Psoas muscle (tissue), 7 donors: ENCODE measurements at regions not wholly inside any gene's neighbourhood (a gene's known extent, or its start where the extent isn't known, plus 50 kb on each side); places are given as distances from the start of the nearest gene placed in this dataset.

Source experiments
- ATAC-seq, 4 donors: fragments of 200-7000 bp; cut with Tn5 transposase; one replicate each; pipeline ENCODE4 v1.9.1; 2020; ENCODE audit warnings: moderate library complexity in 3 of 4, mild to moderate bottlenecking in 2 of 4
- DNase-seq, 2 donors: peaks; one replicate each; pipeline ENCODE4 v3.0.0-alpha.2; 2020
- H3K27ac ChIP-seq: fragments of 200-600 bp; one replicate; pipeline ENCODE4 v1.8.0; 2022
- H3K27me3 ChIP-seq, 3 donors: fragments of 200-600 bp in 1 of 3; one replicate each; pipeline versions ENCODE4 v1.6.1 to v1.8.0; 2013 to 2022; ENCODE audit warnings: low read length in 2 of 3, mild to moderate bottlenecking in 2 of 3, moderate library complexity in 1 of 3; ENCODE audit not compliant: insufficient read depth in 3 of 3
- H3K36me3 ChIP-seq, 2 donors: fragments of 200-600 bp in 1 of 2; one replicate each; pipeline versions ENCODE4 v1.6.1 to v1.8.0; 2013 to 2022; ENCODE audit warnings: low read depth in 1 of 2, mild to moderate bottlenecking in 1 of 2, moderate library complexity in 1 of 2; ENCODE audit not compliant: insufficient read depth in 1 of 2
- H3K4me1 ChIP-seq: fragments of 200-600 bp; one replicate; pipeline ENCODE4 v1.8.0; 2022
- H3K4me3 ChIP-seq: fragments of 200-600 bp; one replicate; pipeline ENCODE4 v1.8.0; 2022; ENCODE audit warnings: mild to moderate bottlenecking
- H3K9me3 ChIP-seq: fragments of 200-600 bp; one replicate; pipeline ENCODE4 v1.8.0; 2022
- WGBS, 3 donors: extraction: QIAGEN DNeasy Blood & Tissue Kit; methylation state at CpG; one replicate each; pipeline versions ENCODE4 v1.1.6 to v1.1.7; 2013; 5-methylcytosine and 5-hydroxymethylcytosine counted together
- intact Hi-C, 2 donors: fragments of 100-400 bp; cut with DNase I; formaldehyde crosslinking; loops; one replicate each; pipeline versions ENCODE4 v1.11.0 to v1.14.2; 2022
- TF ChIP-seq, protein P1 (sequence below): fragments of 200-600 bp; IDR thresholded peaks from one replicate; pipeline ENCODE4 v1.8.0; 2022; ENCODE audit warnings: antibody characterized with exemption
- donor health status: healthy with polysubstance abuse.
- donor health status: DM: no; HTN: no; CAD: no; lungs with moderate emphysema.
- donor health status: Bipolar disorder and iron deficiency.
- donor health status: healthy.
- donor health status: DM: yes; HTN: yes; CAD: no.
- donor health status: DM: no; HTN: no; CAD: no.
- donor health status: DM: yes; HTN: yes; CAD: no.

- no peaks in the 10 kb centered on the region for H3K4me1 ChIP-seq
- TF ChIP-seq, protein P1, sequence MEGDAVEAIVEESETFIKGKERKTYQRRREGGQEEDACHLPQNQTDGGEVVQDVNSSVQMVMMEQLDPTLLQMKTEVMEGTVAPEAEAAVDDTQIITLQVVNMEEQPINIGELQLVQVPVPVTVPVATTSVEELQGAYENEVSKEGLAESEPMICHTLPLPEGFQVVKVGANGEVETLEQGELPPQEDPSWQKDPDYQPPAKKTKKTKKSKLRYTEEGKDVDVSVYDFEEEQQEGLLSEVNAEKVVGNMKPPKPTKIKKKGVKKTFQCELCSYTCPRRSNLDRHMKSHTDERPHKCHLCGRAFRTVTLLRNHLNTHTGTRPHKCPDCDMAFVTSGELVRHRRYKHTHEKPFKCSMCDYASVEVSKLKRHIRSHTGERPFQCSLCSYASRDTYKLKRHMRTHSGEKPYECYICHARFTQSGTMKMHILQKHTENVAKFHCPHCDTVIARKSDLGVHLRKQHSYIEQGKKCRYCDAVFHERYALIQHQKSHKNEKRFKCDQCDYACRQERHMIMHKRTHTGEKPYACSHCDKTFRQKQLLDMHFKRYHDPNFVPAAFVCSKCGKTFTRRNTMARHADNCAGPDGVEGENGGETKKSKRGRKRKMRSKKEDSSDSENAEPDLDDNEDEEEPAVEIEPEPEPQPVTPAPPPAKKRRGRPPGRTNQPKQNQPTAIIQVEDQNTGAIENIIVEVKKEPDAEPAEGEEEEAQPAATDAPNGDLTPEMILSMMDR, result no peak
- 70 to 73% (median 72%) methylated on average over 4 of the region's 4 CpGs for WGBS, 3 donors
- ATAC-seq, result no peak
- DNase-seq, result no peak
- intact Hi-C loops, result no loop called here
- H3K27me3 ChIP-seq, result no peaks in the 10 kb centered on the region
- H3K9me3 ChIP-seq, result no peaks in the 10 kb centered on the region
- no peaks in the 10 kb centered on the region for H3K36me3 ChIP-seq
- no peak overlapping the region for H3K4me3 ChIP-seq
- no peak overlapping the region for H3K27ac ChIP-seq
Measured at GRCh38 chr4:106615410-106615945, 246.9 kb upstream of the GIMD1 start.

DNA sequence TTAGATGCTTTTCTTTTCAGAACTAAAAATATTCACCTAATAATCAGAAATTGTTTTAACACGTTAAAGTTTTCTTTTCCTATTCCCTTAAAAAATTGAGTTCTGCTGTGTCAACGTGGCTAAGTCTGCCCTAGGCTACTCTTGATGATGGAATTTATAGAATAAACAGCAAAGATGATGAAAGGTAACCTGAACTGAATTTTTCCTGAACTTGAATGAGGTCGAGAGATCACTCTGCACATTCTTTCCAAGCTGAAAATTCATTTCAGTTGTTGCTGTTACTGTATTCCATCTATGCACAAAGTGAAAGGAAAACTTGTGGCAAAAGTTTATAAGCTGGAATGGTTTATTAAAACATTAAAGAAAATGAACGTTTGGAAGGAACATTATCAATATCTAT, 245.9 kb upstream of the GIMD1 start:
- no peak for ATAC-seq
- H3K27me3 ChIP-seq, result no peaks in the 10 kb centered on the region
- H3K4me1 ChIP-seq, result no peaks in the 10 kb centered on the region
- no peak overlapping the region for H3K27ac ChIP-seq
- intact Hi-C loops, result no loop called here
- TF ChIP-seq, protein P1, result no peak
- no peaks in the 10 kb centered on the region for H3K36me3 ChIP-seq
- H3K4me3 ChIP-seq, result no peak overlapping the region
- DNase-seq, result no peak
- WGBS, 3 donors, result 46 to 49% (median 48%) methylated on average over 4 of the region's 4 CpGs
- H3K9me3 ChIP-seq, result no peaks in the 10 kb centered on the region

DNA sequence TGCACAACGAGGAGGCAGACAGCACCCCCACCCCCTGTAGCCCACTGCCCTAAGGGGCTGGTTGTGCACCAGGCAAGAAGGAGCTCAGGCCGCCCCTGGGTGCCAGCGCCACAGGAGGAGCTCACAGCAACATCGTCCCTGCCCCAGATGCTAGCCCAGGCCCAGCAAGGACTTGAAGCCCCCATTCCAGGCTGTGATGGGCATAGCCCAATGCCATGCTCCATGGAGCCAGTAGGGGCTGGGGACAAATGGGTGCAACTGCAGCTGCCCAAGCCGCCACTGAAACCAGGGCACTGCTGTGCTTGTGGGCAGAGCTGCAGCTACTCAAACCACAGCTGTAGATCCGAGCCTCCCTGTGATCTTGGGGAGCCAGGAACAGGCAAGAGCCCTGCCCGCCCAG, 241.3 kb upstream of the GIMD1 start:
- no peaks in the 10 kb centered on the region for H3K4me1 ChIP-seq
- H3K9me3 ChIP-seq, result no peaks in the 10 kb centered on the region
- WGBS, 3 donors, result 77 to 82% (median 82%) methylated on average over 7 of the region's 7 CpGs
- no peak overlapping the region for H3K27ac ChIP-seq
- TF ChIP-seq, protein P1, result no peak
- no peak overlapping the region for H3K4me3 ChIP-seq
- ATAC-seq (no peak), DNase-seq (no peak)
- H3K27me3 ChIP-seq, result no peaks in the 10 kb centered on the region
- H3K36me3 ChIP-seq, result no peaks in the 10 kb centered on the region
- intact Hi-C loops, result no loop called here

DNA sequence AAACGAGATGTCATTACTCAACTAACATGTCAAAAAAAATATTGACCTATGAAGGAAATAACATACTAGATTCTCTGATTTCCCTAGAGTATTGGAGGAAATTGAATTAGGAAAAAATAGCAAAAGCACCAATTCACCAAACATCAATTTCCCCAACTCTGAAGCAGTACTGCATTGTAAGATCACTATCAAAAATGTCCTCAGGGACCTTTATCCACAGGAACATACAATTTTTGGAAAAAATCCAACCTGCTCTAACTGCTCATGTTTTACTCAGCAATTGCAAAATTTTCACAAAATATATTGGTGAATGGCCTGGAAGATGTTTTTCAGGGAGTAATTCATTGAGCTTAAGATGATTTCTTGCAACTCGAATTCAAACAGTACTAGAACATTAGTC, 239.0 kb upstream of the GIMD1 start:
- Histone ChIP-seq H3K27me3 (no peaks in the 10 kb centered on the region), H3K4me3 (no peak overlapping the region), H3K4me1 (no peaks in the 10 kb centered on the region), H3K9me3 (no peaks in the 10 kb centered on the region), H3K36me3 (no peaks in the 10 kb centered on the region), H3K27ac (no peak overlapping the region)
- WGBS, 3 donors, result 48 to 68% (median 64%) methylated on average over 2 of the region's 2 CpGs
- no peak for ATAC-seq
- intact Hi-C loops, result no loop called here
- no peak for DNase-seq
- TF ChIP-seq, protein P1, result no peak

DNA sequence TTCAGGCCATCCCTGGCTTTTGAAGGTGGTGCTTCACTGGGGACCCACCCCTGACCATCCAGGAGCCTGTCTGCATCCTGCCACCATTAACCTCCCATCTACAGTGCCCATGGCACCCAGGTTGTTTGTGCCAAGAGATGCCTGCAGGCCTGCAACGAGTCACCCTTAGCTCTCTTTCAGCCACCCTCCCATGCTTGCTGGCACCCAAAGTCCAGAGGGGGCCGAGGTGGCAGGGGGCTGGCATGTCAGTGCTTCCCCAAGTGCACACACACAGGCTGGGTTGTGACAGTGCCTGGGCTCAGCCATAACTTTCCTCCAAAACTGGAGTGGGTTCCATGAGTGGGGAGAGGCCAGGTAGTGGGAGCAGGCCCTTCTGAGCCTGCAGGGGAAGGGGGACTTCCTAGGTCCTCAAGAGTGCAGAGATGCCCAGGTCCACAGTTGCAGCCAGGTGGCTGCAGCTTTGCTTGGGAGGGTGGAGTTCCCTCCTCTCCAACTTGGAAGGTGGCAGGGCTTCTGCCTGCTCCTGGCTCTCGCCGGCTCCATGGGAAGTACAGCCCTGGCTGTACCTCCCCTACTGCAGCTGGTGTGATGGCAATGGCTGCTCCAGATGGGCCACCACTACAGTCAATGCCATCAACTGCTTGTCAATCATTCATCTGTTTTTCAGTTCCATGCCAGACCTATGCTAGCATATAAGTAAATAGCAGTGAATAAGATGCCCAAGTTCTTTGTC, 235.9 kb upstream of the GIMD1 start:
- ATAC-seq, result no peak
- Histone ChIP-seq H3K36me3 (no peaks in the 10 kb centered on the region), H3K4me3 (no peak overlapping the region), H3K27me3 (no peaks in the 10 kb centered on the region), H3K9me3 (no peaks in the 10 kb centered on the region), H3K4me1 (no peaks in the 10 kb centered on the region), H3K27ac (no peak overlapping the region)
- intact Hi-C loops, result no loop called here
- TF ChIP-seq, protein P1, result no peak
- 82 to 83% (median 82%) methylated on average over 4 of the region's 4 CpGs for WGBS, 3 donors
- no peak for DNase-seq
